ENCODE measurements at regions not wholly inside any gene's neighbourhood (a gene's known extent, or its start where the extent isn't known, plus 50 kb on each side); places are given as distances from the start of the nearest gene placed in this dataset.
"Not testable (repeated sequence)": the region's sequence is repeated elsewhere in the genome, so short reads cannot be mapped to it uniquely, and the experiment has no call there.

DNA sequence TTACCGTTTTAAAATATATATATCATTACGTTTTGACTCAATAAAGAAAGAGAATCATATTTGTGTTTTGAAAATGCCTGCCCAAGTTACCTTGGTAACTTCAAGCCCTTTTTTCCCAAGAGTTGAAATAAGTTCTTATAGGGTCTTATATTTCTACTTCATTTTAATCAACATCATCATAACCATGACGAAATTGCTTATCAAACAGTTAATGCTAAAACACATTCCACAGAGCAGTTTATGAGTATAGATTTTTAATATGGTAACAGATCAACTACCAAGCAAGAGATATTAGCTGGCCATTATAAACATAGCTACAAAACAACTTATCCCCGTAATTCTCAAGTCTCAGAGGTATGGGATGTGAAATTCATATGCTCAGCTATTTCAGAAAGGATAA, 197.9 kb upstream of the LRRTM4 start:
- H3K27me3 ChIP-seq (ENCODE audit: control insufficient read depth in 4 of 4, insufficient read depth in 4 of 4, low read length in 3 of 4): no peaks in the 10 kb centered on the region
- TF ChIP-seq EGR1 (IDR thresholded peaks at IDR 0.05; ENCODE audit: low read depth in 2 of 2) (no peak), JUND (IDR thresholded peaks at IDR 0.05) (no peak), FOXA1 (IDR thresholded peaks at IDR 0.05) (no peak), HNF4G (IDR thresholded peaks at IDR 0.05) (no peak), NR2F2 (IDR thresholded peaks at IDR 0.05) (no peak), HNF4A (conservative IDR thresholded peaks at IDR 0.05) (no peak)
- TF ChIP-seq, protein P1, sequence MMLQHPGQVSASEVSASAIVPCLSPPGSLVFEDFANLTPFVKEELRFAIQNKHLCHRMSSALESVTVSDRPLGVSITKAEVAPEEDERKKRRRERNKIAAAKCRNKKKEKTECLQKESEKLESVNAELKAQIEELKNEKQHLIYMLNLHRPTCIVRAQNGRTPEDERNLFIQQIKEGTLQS (IDR thresholded peaks at IDR 0.05): no peak
- TF ChIP-seq, protein P2, sequence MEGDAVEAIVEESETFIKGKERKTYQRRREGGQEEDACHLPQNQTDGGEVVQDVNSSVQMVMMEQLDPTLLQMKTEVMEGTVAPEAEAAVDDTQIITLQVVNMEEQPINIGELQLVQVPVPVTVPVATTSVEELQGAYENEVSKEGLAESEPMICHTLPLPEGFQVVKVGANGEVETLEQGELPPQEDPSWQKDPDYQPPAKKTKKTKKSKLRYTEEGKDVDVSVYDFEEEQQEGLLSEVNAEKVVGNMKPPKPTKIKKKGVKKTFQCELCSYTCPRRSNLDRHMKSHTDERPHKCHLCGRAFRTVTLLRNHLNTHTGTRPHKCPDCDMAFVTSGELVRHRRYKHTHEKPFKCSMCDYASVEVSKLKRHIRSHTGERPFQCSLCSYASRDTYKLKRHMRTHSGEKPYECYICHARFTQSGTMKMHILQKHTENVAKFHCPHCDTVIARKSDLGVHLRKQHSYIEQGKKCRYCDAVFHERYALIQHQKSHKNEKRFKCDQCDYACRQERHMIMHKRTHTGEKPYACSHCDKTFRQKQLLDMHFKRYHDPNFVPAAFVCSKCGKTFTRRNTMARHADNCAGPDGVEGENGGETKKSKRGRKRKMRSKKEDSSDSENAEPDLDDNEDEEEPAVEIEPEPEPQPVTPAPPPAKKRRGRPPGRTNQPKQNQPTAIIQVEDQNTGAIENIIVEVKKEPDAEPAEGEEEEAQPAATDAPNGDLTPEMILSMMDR (IDR thresholded peaks at IDR 0.05; ENCODE audit: low read depth, low read length, missing input control): no peak
- no peaks in the 10 kb centered on the region for H3K36me3 ChIP-seq (ENCODE audit: control insufficient read depth in 4 of 4, insufficient read depth in 3 of 4, low read depth in 1 of 4, low read length in 3 of 4)
- H3K9me3 ChIP-seq (ENCODE audit: control insufficient read depth in 4 of 4, low read length in 3 of 4): no peaks in the 10 kb centered on the region
- DNase-seq (ENCODE audit: low spot score): no peak
- no peaks in the 10 kb centered on the region for H3K4me1 ChIP-seq (ENCODE audit: control insufficient read depth in 4 of 4, insufficient read depth in 4 of 4, low read length in 3 of 4)
- H3K27ac ChIP-seq (ENCODE audit: low read depth in 1 of 2, low read length in 2 of 2): no peak overlapping the region
- no peak overlapping the region for H3K9ac ChIP-seq (ENCODE audit: low read depth in 1 of 2, low read length in 2 of 2)
- H3K4me3 ChIP-seq (ENCODE audit: low read depth in 1 of 3, low read length in 3 of 3): no peak overlapping the region
- 75% methylated on average over 4 of the region's 4 CpGs for WGBS

DNA sequence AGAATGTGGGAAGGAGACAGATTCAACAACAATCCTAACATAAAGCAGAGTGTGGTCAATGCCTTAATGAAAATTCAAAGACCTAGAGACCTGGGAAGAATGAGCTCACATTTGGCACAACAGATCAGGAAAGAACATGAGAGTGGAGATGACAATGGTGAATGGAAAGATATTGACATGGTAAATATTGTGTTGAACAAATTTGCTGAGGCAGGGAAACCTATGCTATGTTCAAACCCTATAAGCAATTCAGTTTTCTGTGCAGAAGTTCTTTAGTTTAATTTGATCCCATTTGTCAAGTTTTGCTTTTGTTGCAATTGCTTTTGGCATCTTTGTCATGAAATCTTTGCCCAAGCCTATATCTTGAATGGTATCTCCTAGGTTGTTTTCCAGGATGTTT, 199.4 kb upstream of the LRRTM4 start:
- Histone ChIP-seq H3K27ac (ENCODE audit: low read depth in 1 of 2, low read length in 2 of 2) (no peak overlapping the region), H3K9ac (ENCODE audit: low read depth in 1 of 2, low read length in 2 of 2) (no peak overlapping the region), H3K4me1 (ENCODE audit: control insufficient read depth in 4 of 4, insufficient read depth in 4 of 4, low read length in 3 of 4) (no peaks in the 10 kb centered on the region), H3K36me3 (ENCODE audit: control insufficient read depth in 4 of 4, insufficient read depth in 3 of 4, low read depth in 1 of 4, low read length in 3 of 4) (no peaks in the 10 kb centered on the region), H3K4me3 (ENCODE audit: low read depth in 1 of 3, low read length in 3 of 3) (no peak overlapping the region), H3K9me3 (ENCODE audit: control insufficient read depth in 4 of 4, low read length in 3 of 4) (no peaks in the 10 kb centered on the region), H3K27me3 (ENCODE audit: control insufficient read depth in 4 of 4, insufficient read depth in 4 of 4, low read length in 3 of 4) (no peaks in the 10 kb centered on the region)
- DNase-seq (ENCODE audit: low spot score): no peak
- no peak for TF ChIP-seq NR2F2 (IDR thresholded peaks at IDR 0.05)
- TF ChIP-seq, protein P3, sequence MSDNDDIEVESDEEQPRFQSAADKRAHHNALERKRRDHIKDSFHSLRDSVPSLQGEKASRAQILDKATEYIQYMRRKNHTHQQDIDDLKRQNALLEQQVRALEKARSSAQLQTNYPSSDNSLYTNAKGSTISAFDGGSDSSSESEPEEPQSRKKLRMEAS (IDR thresholded peaks at IDR 0.05): no peak
- no peak for TF ChIP-seq HNF4G (IDR thresholded peaks at IDR 0.05)
- TF ChIP-seq FOXA2 (IDR thresholded peaks at IDR 0.05): no peak
- no peak for TF ChIP-seq YY1 (IDR thresholded peaks at IDR 0.05)
- TF ChIP-seq, protein P2 (IDR thresholded peaks at IDR 0.05; ENCODE audit: low read depth, low read length, missing input control): no peak
- TF ChIP-seq RAD21 (IDR thresholded peaks at IDR 0.05): no peak
- TF ChIP-seq, protein P1 (IDR thresholded peaks at IDR 0.05): no peak
- no peak for TF ChIP-seq JUND (IDR thresholded peaks at IDR 0.05)
- no peak for TF ChIP-seq HNF4A (conservative IDR thresholded peaks at IDR 0.05)
- no peak for TF ChIP-seq SP1 (IDR thresholded peaks at IDR 0.05)

DNA sequence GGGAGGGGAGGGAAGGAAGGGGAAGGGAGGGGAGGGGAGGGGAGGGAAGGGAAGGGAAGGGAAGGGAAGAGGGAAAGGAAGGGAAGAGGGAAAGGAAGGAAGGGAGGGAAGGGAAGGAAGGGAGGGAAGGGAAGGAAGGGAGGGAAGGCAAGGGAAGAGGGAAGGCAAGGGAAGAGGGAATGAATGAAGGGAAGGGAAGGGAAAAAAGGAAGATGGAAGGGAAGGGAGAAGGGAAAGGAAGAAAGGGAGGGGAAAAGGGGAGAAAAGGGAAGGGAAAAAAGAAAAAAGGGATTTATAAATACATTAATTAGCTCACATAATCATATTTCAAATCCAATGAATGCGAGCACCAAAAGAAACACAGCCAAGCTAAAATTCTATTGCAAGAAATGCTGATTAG, 202.9 kb upstream of the LRRTM4 start:
- no peak for DNase-seq (ENCODE audit: low spot score)
- no peaks in the 10 kb centered on the region for H3K4me1 ChIP-seq (ENCODE audit: control insufficient read depth in 4 of 4, insufficient read depth in 4 of 4, low read length in 3 of 4)
- no peaks in the 10 kb centered on the region for H3K36me3 ChIP-seq (ENCODE audit: control insufficient read depth in 4 of 4, insufficient read depth in 3 of 4, low read depth in 1 of 4, low read length in 3 of 4)
- H3K4me3 ChIP-seq (ENCODE audit: low read depth in 1 of 3, low read length in 3 of 3): no peak overlapping the region
- H3K9me3 ChIP-seq (ENCODE audit: control insufficient read depth in 4 of 4, low read length in 3 of 4): no peaks in the 10 kb centered on the region
- 89% methylated on average over 1 of the region's 1 CpG for WGBS
- H3K9ac ChIP-seq (ENCODE audit: low read depth in 1 of 2, low read length in 2 of 2): no peak overlapping the region
- TF ChIP-seq RAD21 (IDR thresholded peaks at IDR 0.05) (no peak), TAF1 (conservative IDR thresholded peaks at IDR 0.05) (no peak), JUND (IDR thresholded peaks at IDR 0.05) (no peak), HNF4A (conservative IDR thresholded peaks at IDR 0.05) (no peak), RXRA (IDR thresholded peaks at IDR 0.05) (no peak), YY1 (IDR thresholded peaks at IDR 0.05) (no peak), FOXA2 (IDR thresholded peaks at IDR 0.05) (no peak), NR2F2 (IDR thresholded peaks at IDR 0.05) (no peak)
- TF ChIP-seq, protein P3 (IDR thresholded peaks at IDR 0.05): no peak
- no peaks in the 10 kb centered on the region for H3K27me3 ChIP-seq (ENCODE audit: control insufficient read depth in 4 of 4, insufficient read depth in 4 of 4, low read length in 3 of 4)
- no peak overlapping the region for H3K27ac ChIP-seq (ENCODE audit: low read depth in 1 of 2, low read length in 2 of 2)

DNA sequence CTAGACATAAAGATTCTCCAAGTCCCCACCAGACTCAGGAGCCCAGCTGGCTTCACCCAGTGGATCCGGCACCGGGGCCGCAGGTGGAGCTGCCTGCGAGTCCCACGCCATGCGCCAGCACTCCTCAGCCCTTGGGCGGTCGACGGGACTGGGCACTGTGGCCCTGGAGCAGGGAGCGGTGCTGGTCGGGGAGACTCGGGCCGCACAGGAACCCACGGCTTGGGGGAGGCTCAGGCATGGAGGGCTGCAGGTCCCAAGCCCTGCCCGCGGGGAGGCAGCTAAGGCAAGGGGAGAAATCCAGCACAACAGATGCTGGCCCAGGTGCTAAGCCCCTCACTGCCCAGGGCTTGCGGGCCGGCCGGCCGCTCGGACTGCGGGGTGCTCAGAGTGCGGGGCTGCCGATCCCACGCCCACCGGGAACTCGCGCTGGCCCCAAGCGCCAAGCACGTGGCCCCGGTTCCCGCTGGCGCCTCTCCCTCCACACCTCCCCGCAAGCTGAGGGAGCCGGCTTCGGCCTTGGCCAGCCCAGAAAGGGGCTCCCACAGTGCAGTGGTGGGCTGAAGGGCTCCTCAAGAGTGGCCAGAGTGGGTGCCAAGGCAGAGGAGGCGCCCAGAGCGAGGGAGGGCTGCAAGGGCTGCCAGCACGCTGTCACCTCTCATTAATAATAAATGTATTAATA, 212.6 kb upstream of the LRRTM4 start:
- H3K27me3 ChIP-seq (ENCODE audit: control insufficient read depth in 4 of 4, insufficient read depth in 4 of 4, low read length in 3 of 4); DNase-seq (ENCODE audit: low spot score); H3K9ac ChIP-seq (ENCODE audit: low read depth in 1 of 2, low read length in 2 of 2); H3K36me3 ChIP-seq (ENCODE audit: control insufficient read depth in 4 of 4, insufficient read depth in 3 of 4, low read depth in 1 of 4, low read length in 3 of 4); H3K27ac ChIP-seq (ENCODE audit: low read depth in 1 of 2, low read length in 2 of 2); H3K4me1 ChIP-seq (ENCODE audit: control insufficient read depth in 4 of 4, insufficient read depth in 4 of 4, low read length in 3 of 4); H3K9me3 ChIP-seq (ENCODE audit: control insufficient read depth in 4 of 4, low read length in 3 of 4); H3K4me3 ChIP-seq (ENCODE audit: low read depth in 1 of 3, low read length in 3 of 3): not testable (repeated sequence)
- WGBS: 97% methylated on average over 39 of the region's 39 CpGs
